ENCODE measurements at regions not wholly inside any gene's neighbourhood (a gene's known extent, or its start where the extent isn't known, plus 50 kb on each side); places are given as distances from the start of the nearest gene placed in this dataset.

DNA sequence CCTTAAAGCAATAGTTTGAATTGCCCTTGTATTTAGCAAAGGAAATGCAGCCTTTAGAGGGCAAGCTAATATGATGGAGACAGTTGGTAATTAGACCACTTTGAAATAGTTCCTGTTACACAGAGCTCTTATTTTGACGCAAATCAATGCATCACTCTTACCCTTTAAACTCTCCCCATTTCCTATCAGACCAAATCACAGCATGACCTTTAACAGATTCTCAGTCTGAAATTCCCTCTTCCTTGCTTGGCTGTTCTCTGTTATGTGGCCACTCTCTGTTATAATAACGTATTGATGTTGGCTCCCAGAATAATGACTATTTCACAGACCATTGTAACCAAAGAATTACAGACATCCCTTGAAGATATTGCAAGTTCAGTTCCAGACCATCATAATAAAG lies 66.9 kb upstream of the NGF start:
- TF ChIP-seq RXRB (CRISPR knock-in tag; IDR thresholded peaks at IDR 0.05; ENCODE audit: borderline replicate concordance) (no peak), ZNF784 (CRISPR knock-in tag; IDR thresholded peaks at IDR 0.05; ENCODE audit: borderline replicate concordance) (no peak), POLR2AphosphoS5 (IDR thresholded peaks at IDR 0.05; ENCODE audit: low read depth, low read length) (no peak), AHR (CRISPR knock-in tag; IDR thresholded peaks at IDR 0.05) (no peak), ATAD3A (CRISPR knock-in tag; IDR thresholded peaks at IDR 0.05) (no peak), ELF1 (CRISPR knock-in tag; IDR thresholded peaks at IDR 0.05) (no peak), POLR2A (IDR thresholded peaks at IDR 0.05; ENCODE audit: insufficient read depth in 1 of 2, low read depth in 2 of 2, low read length in 2 of 2) (no peak), EZH2 (conservative IDR thresholded peaks at IDR 0.05; ENCODE audit: low read depth, low read length) (no peak)
- TF ChIP-seq, protein P1, sequence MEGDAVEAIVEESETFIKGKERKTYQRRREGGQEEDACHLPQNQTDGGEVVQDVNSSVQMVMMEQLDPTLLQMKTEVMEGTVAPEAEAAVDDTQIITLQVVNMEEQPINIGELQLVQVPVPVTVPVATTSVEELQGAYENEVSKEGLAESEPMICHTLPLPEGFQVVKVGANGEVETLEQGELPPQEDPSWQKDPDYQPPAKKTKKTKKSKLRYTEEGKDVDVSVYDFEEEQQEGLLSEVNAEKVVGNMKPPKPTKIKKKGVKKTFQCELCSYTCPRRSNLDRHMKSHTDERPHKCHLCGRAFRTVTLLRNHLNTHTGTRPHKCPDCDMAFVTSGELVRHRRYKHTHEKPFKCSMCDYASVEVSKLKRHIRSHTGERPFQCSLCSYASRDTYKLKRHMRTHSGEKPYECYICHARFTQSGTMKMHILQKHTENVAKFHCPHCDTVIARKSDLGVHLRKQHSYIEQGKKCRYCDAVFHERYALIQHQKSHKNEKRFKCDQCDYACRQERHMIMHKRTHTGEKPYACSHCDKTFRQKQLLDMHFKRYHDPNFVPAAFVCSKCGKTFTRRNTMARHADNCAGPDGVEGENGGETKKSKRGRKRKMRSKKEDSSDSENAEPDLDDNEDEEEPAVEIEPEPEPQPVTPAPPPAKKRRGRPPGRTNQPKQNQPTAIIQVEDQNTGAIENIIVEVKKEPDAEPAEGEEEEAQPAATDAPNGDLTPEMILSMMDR (CRISPR knock-in tag; IDR thresholded peaks at IDR 0.05), result no peak

Data from HepG2 (cell line).